ENCODE measurements at regions not wholly inside any gene's neighbourhood (a gene's known extent, or its start where the extent isn't known, plus 50 kb on each side); places are given as distances from the start of the nearest gene placed in this dataset.

DNA sequence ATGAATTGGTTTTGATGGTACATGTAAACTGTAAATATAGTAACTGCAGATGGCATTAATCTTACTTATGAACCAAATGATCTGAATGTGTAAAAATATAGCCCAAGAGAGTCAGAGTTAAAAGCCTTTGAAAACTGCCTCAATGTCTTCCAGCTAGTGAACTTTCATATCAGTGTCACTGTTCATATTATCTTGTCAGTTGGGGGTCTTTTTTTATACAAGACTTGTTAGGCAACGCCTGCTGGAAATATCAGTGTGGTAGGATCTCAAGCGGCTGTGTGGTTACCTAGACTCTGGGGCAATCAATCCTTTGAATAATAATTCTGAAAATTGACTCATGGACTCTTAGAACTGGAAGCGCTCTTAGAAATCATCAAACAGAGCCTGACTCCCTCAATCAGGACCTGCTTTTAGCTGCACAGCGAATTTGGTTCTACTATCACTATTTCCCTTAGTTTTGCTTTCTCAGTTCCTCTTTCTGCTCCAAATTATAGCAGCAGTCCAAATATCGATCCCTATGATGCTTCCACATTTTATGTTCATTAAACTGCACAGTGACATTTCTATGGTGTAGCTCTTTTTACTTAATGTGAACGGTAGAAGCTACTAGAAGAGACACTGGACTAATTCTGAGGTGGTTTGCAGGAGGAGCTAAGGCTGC is 100.1 kb upstream of the COL1A2 start:
- Histone ChIP-seq H3K4me3 (no peak overlapping the region), H3K36me3 (no peaks in the 10 kb centered on the region), H3K4me1 (peaks cover 8 to 29% of the 10 kb centered on the region in 2 donors), H3K27me3 (no peaks in the 10 kb centered on the region), H3K27ac (no peak overlapping the region), H3K9me3 (no peaks in the 10 kb centered on the region)
- TF ChIP-seq, protein P1, sequence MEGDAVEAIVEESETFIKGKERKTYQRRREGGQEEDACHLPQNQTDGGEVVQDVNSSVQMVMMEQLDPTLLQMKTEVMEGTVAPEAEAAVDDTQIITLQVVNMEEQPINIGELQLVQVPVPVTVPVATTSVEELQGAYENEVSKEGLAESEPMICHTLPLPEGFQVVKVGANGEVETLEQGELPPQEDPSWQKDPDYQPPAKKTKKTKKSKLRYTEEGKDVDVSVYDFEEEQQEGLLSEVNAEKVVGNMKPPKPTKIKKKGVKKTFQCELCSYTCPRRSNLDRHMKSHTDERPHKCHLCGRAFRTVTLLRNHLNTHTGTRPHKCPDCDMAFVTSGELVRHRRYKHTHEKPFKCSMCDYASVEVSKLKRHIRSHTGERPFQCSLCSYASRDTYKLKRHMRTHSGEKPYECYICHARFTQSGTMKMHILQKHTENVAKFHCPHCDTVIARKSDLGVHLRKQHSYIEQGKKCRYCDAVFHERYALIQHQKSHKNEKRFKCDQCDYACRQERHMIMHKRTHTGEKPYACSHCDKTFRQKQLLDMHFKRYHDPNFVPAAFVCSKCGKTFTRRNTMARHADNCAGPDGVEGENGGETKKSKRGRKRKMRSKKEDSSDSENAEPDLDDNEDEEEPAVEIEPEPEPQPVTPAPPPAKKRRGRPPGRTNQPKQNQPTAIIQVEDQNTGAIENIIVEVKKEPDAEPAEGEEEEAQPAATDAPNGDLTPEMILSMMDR (IDR thresholded peaks at IDR 0.05), result no peak
- no peak for DNase-seq (ENCODE audit: low spot score in 2 of 2)
- intact Hi-C loops (cut with DNase I), result loop anchor here (5.0 kb wide), 2 partner anchors 112 to 363 kb away; partner anchors contain the start of gene SGCE

DNA sequence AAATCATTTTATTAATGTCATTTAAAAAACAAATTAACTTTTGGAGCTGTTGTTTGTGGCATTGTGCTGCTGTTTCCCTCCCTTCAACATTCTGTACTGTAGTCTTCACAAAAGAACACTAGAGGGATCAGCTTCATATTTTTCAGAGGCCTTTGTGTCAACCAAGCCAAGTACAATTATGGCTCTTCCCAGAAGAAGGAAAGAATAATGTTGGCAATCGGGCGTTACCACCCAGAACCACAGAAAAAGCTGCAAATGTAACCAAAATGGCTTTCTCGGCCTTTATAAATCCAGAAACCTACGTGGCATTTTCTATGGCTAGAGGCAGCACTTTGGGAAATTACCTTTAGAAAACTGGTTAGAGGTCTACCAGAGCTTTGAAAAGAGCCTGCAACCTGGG is 98.8 kb upstream of the COL1A2 start:
- DNase-seq (ENCODE audit: low spot score in 2 of 2), result no peak

DNA sequence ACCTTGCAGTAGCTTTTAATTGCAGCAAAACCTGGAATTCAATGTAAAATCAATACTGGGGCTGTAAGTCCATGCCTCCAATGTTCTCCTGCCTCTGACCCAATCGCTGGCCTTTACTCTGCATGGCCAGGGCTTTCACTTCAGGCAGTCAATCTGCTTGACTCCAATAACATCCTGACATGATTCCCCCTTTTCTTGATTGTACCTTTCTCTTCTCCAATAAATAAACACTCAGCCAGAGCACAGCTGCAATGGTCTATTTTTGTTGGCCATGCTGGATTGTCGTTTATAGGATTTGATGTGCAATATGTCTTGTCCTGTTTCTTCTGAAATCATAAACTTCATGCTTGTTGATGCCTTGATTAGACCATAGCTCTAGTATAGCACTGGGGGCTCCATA is 97.8 kb upstream of the COL1A2 start:
- H3K4me1 ChIP-seq, result peaks cover 11 to 46% of the 10 kb centered on the region in 2 donors
- H3K27ac ChIP-seq, result peak overlapping the region; percentile 86
- H3K27me3 ChIP-seq, result no peaks in the 10 kb centered on the region
- H3K9me3 ChIP-seq, result no peaks in the 10 kb centered on the region
- DNase-seq (ENCODE audit: low spot score in 2 of 2), result no peak
- H3K4me3 ChIP-seq, result peak overlapping the region; percentile 37 to 61
- TF ChIP-seq, protein P1 (IDR thresholded peaks at IDR 0.05), result no peak
- intact Hi-C loops (cut with DNase I), result loop anchor here (1.0 to 5.0 kb wide), 3 partner anchors 78 to 115 kb away; partner anchors contain the start of gene COL1A2
- no peaks in the 10 kb centered on the region for H3K36me3 ChIP-seq

More for the DNA sequence above, 98.8 kb upstream of the COL1A2 start:
- Histone ChIP-seq H3K4me3 (peak overlapping the region; percentile 37 to 61), H3K4me1 (peaks cover 8 to 41% of the 10 kb centered on the region in 2 donors), H3K27me3 (no peaks in the 10 kb centered on the region), H3K36me3 (no peaks in the 10 kb centered on the region), H3K9me3 (no peaks in the 10 kb centered on the region), H3K27ac (peak overlapping the region; percentile 86)
- intact Hi-C loops (cut with DNase I), result loop anchor here (5.0 kb wide), 1 partner anchor 114 kb away; no protein-coding TSS in a partner anchor
- TF ChIP-seq, protein P1 (IDR thresholded peaks at IDR 0.05), result peak; percentile 51 to 74 (median 69)

DNA sequence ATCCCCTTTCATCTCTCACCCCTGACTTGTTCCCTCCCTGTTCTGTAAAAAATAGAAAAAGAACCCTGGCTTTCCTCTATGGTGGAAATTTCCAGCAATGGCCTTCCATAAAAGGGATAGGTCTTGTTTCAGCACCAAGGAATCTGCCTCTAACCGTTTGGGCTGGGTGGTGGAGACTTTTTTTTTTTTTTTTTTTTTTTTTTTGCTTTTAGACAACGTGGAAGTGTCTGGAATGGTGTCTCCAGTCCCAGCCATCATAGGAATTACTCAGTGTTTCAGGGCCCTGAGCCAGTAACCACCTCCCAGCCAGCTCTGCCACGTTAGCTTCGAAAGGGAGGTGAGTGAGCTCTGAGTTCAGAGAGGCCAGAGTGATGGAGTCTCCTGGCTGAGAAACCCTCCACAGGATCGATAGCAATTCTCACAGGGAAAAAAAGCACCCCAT is 97.3 kb upstream of the COL1A2 start:
- peaks cover 11 to 51% of the 10 kb centered on the region in 2 donors for H3K4me1 ChIP-seq

DNA sequence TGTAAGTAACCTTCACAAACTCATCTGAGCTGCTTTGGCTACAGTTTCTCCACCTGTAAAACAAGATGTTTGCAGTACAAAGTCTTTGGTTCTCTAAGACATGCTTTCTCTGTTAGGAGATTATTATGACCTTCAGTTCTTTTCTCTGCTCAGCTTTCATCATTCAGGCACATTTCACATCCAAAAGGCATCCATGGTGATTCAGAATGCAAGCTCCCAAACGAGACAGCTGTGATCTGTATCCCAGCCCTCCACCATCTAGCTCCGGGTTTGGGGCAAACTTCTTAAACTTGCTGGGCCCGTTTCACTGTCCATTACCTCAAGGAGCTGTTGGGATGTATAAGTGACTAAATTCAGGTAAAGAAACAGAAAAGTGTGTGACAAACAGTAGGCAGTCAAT is 95.8 kb upstream of the COL1A2 start:
- no peak for DNase-seq (ENCODE audit: low spot score in 2 of 2)
- Histone ChIP-seq H3K36me3 (no peaks in the 10 kb centered on the region), H3K4me3 (no peak overlapping the region), H3K27me3 (no peaks in the 10 kb centered on the region), H3K9me3 (no peaks in the 10 kb centered on the region), H3K27ac (peak overlapping the region; percentile 81 to 86), H3K4me1 (peaks cover 14 to 66% of the 10 kb centered on the region in 2 donors)
- TF ChIP-seq, protein P1 (IDR thresholded peaks at IDR 0.05), result no peak
- intact Hi-C loops (cut with DNase I), result loop anchor here (5.0 kb wide), 1 partner anchor 117 kb away; no protein-coding TSS in a partner anchor

More for the DNA sequence above, 97.3 kb upstream of the COL1A2 start:
- Histone ChIP-seq H3K27ac (peak overlapping the region; percentile 86), H3K4me3 (peak overlapping the region in 1 of 2 donors; percentile 61), H3K9me3 (no peaks in the 10 kb centered on the region), H3K36me3 (no peaks in the 10 kb centered on the region), H3K27me3 (no peaks in the 10 kb centered on the region)
- intact Hi-C loops (cut with DNase I), result loop anchor here (1.0 to 5.0 kb wide), 3 partner anchors 78 to 115 kb away; partner anchors contain the start of gene COL1A2
- TF ChIP-seq, protein P1 (IDR thresholded peaks at IDR 0.05), result no peak
- DNase-seq (ENCODE audit: low spot score in 2 of 2), result peak; percentile 53 to 95

Data from ascending aorta (tissue), 2 donors.